ENCODE measurements at regions not wholly inside any gene's neighbourhood (a gene's known extent, or its start where the extent isn't known, plus 50 kb on each side); places are given as distances from the start of the nearest gene placed in this dataset.
"Not testable (repeated sequence)": the region's sequence is repeated elsewhere in the genome, so short reads cannot be mapped to it uniquely, and the experiment has no call there.

DNA sequence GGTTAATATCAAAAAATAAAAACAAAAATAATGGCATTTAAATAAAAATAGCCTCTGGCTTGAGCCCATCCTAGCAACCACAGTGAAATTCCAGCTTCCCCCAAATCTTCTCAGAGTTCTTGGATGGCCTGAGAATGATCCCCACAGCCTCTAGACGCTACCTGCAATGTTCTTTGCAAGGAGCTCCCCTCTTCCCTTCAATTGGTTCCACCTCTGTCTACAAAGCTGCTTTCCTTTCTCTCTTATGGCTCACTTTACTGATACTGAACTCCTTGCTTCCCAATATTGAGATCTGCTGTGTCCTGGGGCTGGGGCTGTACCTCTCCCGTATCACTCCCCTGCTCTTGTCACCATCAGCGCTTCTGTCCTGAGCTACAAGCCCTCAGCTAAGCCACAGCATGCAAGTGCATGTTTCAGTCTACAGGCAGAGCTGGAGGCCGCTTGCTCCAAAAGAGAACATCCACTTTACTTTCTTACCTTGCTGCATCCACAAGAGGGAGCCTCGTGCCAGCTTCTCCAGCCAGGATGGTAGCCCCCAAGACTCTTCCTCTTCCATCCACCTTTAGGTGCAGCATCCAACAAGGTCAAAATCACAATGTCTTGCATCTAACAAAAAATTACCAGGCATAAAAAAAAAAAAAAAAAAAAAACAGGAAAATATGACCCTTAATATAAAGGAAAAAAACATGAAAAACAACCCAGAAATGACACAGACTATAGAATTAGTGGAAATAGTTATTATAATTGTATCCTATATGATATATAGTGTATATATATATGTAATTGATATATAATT is 57.4 kb upstream of the PRSS3 start:
- H3K4me3 ChIP-seq (ENCODE audit: low read depth, low read length): no peak overlapping the region
- FAIRE-seq: no peak
- TF ChIP-seq, protein P1, sequence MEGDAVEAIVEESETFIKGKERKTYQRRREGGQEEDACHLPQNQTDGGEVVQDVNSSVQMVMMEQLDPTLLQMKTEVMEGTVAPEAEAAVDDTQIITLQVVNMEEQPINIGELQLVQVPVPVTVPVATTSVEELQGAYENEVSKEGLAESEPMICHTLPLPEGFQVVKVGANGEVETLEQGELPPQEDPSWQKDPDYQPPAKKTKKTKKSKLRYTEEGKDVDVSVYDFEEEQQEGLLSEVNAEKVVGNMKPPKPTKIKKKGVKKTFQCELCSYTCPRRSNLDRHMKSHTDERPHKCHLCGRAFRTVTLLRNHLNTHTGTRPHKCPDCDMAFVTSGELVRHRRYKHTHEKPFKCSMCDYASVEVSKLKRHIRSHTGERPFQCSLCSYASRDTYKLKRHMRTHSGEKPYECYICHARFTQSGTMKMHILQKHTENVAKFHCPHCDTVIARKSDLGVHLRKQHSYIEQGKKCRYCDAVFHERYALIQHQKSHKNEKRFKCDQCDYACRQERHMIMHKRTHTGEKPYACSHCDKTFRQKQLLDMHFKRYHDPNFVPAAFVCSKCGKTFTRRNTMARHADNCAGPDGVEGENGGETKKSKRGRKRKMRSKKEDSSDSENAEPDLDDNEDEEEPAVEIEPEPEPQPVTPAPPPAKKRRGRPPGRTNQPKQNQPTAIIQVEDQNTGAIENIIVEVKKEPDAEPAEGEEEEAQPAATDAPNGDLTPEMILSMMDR (IDR thresholded peaks at IDR 0.05; ENCODE audit: insufficient read depth, low read length, severe bottlenecking): peak; percentile 89
- no peaks in the 10 kb centered on the region for H3K27me3 ChIP-seq (ENCODE audit: control insufficient read depth, insufficient read depth, low read length)
- no peaks in the 10 kb centered on the region for H3K36me3 ChIP-seq (ENCODE audit: control insufficient read depth, insufficient read depth, low read length)
- DNase-seq (ENCODE audit: low read depth): peak; percentile 62

DNA sequence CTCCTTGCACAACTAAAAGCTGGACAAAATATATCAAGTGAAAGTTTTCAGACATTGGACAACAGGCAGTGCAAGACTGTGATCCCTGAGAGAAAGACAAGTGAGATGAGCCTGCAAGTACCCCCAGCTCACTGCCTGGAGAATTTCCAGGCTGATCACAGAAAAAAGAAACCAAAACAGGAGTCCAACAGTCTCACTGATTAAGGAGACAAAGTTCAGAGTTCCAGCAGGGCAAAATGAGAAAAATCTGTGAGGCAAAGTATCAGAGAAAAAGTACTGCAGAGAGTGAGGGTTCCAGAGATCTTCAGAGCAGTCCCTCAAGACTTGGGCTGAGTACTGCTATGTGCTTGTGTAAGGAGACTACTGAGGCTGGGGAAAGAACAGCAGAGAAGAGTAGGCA is 56.0 kb upstream of the PRSS3 start:
- DNase-seq (ENCODE audit: low read depth) (no peak), FAIRE-seq (no peak)
- no peaks in the 10 kb centered on the region for H3K36me3 ChIP-seq (ENCODE audit: control insufficient read depth, insufficient read depth, low read length)
- H3K27me3 ChIP-seq (ENCODE audit: control insufficient read depth, insufficient read depth, low read length): no peaks in the 10 kb centered on the region
- H3K4me3 ChIP-seq (ENCODE audit: low read depth, low read length): no peak overlapping the region
- TF ChIP-seq, protein P1 (IDR thresholded peaks at IDR 0.05; ENCODE audit: insufficient read depth, low read length, severe bottlenecking): no peak

DNA sequence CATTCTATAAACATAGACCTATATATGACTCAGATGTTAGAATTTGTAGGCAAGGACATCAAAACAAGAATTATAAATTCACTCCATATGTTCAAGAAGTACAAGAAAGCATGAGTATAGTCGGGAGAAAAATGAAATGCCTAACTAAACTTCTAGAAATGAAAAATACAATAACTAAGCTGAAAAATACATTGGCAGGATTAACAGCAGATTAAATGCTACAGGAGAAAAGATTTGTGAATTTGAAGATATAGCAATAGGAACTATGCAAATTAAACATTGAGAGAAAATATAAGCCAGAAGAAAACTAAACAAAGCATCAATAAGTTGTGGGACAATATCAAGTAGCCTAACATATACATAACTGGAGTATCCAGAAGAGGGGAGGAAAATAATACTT is 55.3 kb upstream of the PRSS3 start:
- TF ChIP-seq, protein P1 (IDR thresholded peaks at IDR 0.05; ENCODE audit: insufficient read depth, low read length, severe bottlenecking): no peak
- DNase-seq (ENCODE audit: low read depth): no peak
- no peak for FAIRE-seq
- no peak overlapping the region for H3K4me3 ChIP-seq (ENCODE audit: low read depth, low read length)
- H3K36me3 ChIP-seq (ENCODE audit: control insufficient read depth, insufficient read depth, low read length): no peaks in the 10 kb centered on the region
- H3K27me3 ChIP-seq (ENCODE audit: control insufficient read depth, insufficient read depth, low read length): no peaks in the 10 kb centered on the region

DNA sequence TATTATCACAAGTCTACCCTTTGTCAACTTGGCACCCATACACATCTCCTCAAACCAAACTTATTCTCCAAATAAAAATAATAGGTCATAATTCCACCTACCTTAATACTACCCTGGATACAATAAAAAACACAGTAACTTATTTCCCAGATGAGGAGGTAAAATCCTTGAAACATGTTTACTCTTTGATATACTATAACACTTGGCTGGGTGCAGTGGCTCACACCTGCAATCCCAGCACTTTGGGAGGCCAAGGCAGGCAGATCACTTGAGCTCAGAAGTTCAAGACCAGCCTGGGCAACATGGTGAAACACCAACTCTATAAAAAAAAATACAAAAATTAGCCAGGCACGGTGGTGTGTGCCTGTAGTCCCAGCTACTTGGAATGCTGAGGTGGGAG is 54.4 kb upstream of the PRSS3 start:
- not testable (repeated sequence) for FAIRE-seq

DNA sequence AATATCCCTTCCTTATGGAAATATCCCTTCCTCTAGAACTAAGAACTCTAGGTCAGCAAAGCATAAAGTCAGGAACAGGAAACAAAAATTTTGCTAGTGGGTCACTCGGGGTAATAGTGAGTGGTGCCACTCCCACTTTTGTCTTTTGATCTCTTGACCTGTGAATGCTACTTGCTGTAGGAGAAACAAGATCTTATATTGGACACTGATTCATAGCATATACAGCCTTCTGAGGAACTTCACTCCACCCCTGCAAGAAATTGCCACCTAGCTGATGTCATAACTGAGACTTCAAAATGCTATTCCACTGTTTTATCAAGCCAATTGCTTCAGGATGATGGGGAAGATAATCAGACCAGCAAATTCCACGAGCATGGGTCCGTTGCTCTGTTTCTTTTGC is 53.3 kb upstream of the PRSS3 start:
- no peak for DNase-seq (ENCODE audit: low read depth)
- TF ChIP-seq, protein P1 (IDR thresholded peaks at IDR 0.05; ENCODE audit: insufficient read depth, low read length, severe bottlenecking): no peak
- Histone ChIP-seq H3K4me3 (ENCODE audit: low read depth, low read length) (no peak overlapping the region), H3K36me3 (ENCODE audit: control insufficient read depth, insufficient read depth, low read length) (no peaks in the 10 kb centered on the region), H3K27me3 (ENCODE audit: control insufficient read depth, insufficient read depth, low read length) (no peaks in the 10 kb centered on the region)
- no peak for FAIRE-seq

More for the DNA sequence above, 54.4 kb upstream of the PRSS3 start:
- H3K27me3 ChIP-seq (ENCODE audit: control insufficient read depth, insufficient read depth, low read length); DNase-seq (ENCODE audit: low read depth); H3K4me3 ChIP-seq (ENCODE audit: low read depth, low read length); H3K36me3 ChIP-seq (ENCODE audit: control insufficient read depth, insufficient read depth, low read length): not testable (repeated sequence)

DNA sequence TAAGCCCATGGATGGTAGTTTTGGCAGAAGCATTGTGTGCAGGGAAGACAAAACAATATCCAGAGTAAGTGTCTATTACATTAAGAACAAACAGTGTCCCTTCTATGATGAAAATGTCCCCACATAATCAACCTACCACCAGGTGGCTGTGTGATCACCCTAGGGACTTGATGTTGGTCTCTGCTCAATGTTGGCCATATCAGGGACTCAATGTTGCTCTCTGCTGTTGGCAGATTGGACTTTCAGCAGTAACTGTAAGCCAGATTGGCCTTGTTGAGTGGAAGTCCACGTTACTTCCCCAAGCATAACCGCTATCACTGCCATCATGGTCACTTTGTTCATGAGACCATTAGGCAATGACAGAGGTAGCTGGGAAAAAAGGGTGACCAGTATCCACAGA is 52.8 kb upstream of the PRSS3 start:
- TF ChIP-seq, protein P1 (IDR thresholded peaks at IDR 0.05; ENCODE audit: insufficient read depth, low read length, severe bottlenecking): peak; percentile 12
- peak; percentile 25 for DNase-seq (ENCODE audit: low read depth)
- no peaks in the 10 kb centered on the region for H3K36me3 ChIP-seq (ENCODE audit: control insufficient read depth, insufficient read depth, low read length)
- FAIRE-seq: no peak
- no peak overlapping the region for H3K4me3 ChIP-seq (ENCODE audit: low read depth, low read length)
- no peaks in the 10 kb centered on the region for H3K27me3 ChIP-seq (ENCODE audit: control insufficient read depth, insufficient read depth, low read length)
